OCI-LY1 (cell line): ENCODE measurements at regions not wholly inside any gene's neighbourhood (a gene's known extent, or its start where the extent isn't known, plus 50 kb on each side); places are given as distances from the start of the nearest gene placed in this dataset.

Experiments
- H2AFZ ChIP-seq: fragments of 200-600 bp; sonication (generic), shearing (Covaris generic); 2 replicates; pipeline ENCODE4 v1.6.0; 2014; ENCODE audit warnings: antibody characterized with exemption, mild to moderate bottlenecking, low read length
- H3F3A ChIP-seq: fragments of 200-600 bp; sonication (generic), shearing (Covaris generic); 2 replicates; pipeline ENCODE4 v1.6.0; 2014; ENCODE audit warnings: mild to moderate bottlenecking, antibody characterized with exemption, low read length, moderate library complexity; ENCODE audit not compliant: insufficient read depth
- H3K27ac ChIP-seq: fragments of 200-600 bp; sonication (generic); 2 replicates; pipeline ENCODE4 v1.5.1; 2014; ENCODE audit warnings: low read length, mixed run types, mild to moderate bottlenecking, low read depth; ENCODE audit not compliant: poor library complexity, severe bottlenecking
- H3K27me3 ChIP-seq: fragments of 200-600 bp; sonication (generic); 2 replicates; pipeline ENCODE4 v1.6.0; 2014; ENCODE audit warnings: antibody characterized with exemption, mild to moderate bottlenecking, low read length, moderate library complexity; ENCODE audit not compliant: insufficient read depth
- H3K36me3 ChIP-seq: fragments of 200-600 bp; sonication (generic); 2 replicates; pipeline ENCODE4 v1.6.1; 2014; ENCODE audit warnings: mild to moderate bottlenecking, antibody characterized with exemption, low read length, moderate library complexity, mixed read lengths; ENCODE audit not compliant: insufficient read depth
- H3K4me1 ChIP-seq: fragments of 200-600 bp; sonication (generic); 2 replicates; pipeline ENCODE4 v1.5.1; 2014; ENCODE audit warnings: mild to moderate bottlenecking, low read length, moderate library complexity; ENCODE audit not compliant: insufficient read depth, severe bottlenecking
- H3K4me2 ChIP-seq: fragments of 200-600 bp; sonication (generic), shearing (Covaris generic); 2 replicates; pipeline ENCODE4 v1.6.1; 2014; ENCODE audit warnings: low read length
- H3K4me3 ChIP-seq: fragments of 200-600 bp; sonication (generic); 2 replicates; pipeline ENCODE4 v1.5.1; 2014; ENCODE audit warnings: low read length, low read depth, mild to moderate bottlenecking, mixed read lengths; ENCODE audit not compliant: poor library complexity, severe bottlenecking
- H3K79me2 ChIP-seq: fragments of 200-600 bp; shearing (Covaris generic); 2 replicates; pipeline ENCODE4 v1.6.1; 2016; ENCODE audit warnings: mixed run types, low read length, mixed read lengths; ENCODE audit not compliant: insufficient read depth
- H3K9ac ChIP-seq: fragments of 200-600 bp; sonication (generic), shearing (Covaris generic); 2 replicates; pipeline ENCODE4 v1.6.1; 2014; ENCODE audit warnings: mild to moderate bottlenecking, low read length, mixed read lengths
- H3K9me2 ChIP-seq: fragments of 200-600 bp; sonication (generic), shearing (Covaris generic); 2 replicates; pipeline ENCODE4 v1.6.1; 2014; ENCODE audit warnings: low read depth, mild to moderate bottlenecking, low read length, mixed read lengths
- H3K9me3 ChIP-seq: fragments of 200-600 bp; shearing (Covaris generic); 2 replicates; pipeline ENCODE4 v1.6.1; 2014; ENCODE audit warnings: low read length, mixed read lengths
- H4K20me1 ChIP-seq: fragments of 200-600 bp; sonication (generic), shearing (Covaris generic); 2 replicates; pipeline ENCODE4 v1.6.0; 2016; ENCODE audit warnings: mild to moderate bottlenecking, low read length; ENCODE audit not compliant: insufficient read depth
- EZH2 ChIP-seq: fragments of 200-600 bp; sonication (generic), shearing (Covaris generic); IDR thresholded peaks from 2 replicates; pipeline ENCODE4 v1.8.0; 2017; ENCODE audit warnings: borderline replicate concordance, mixed run types, mild to moderate bottlenecking, antibody characterized with exemption, low read length, moderate library complexity, mixed read lengths
- TF ChIP-seq, protein P1 (sequence below): fragments of 200-600 bp; sonication (generic), shearing (Covaris generic); IDR thresholded peaks from 2 replicates; pipeline ENCODE4 v1.5.1; 2017; ENCODE audit warnings: mild to moderate bottlenecking, antibody characterized with exemption, low read length, moderate library complexity, mixed read lengths

DNA sequence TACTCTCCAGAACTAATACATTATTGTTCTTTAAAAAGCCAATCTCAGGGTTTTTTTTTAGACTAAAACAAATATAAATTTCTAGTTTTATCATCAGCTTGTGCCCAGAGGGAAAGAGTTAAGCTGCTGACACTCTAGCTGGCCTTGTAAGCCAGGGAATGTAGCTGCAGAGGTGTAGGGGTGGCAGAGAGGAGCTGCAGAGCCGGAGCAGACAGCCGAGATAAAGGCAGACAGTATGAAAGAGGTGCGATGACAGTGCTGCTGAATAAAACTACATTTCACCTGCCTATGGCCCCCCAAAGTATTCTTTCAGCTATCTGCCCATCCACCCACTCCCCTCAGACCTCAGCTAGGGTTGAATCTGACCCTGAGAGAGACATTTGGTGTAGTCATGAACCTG lies 653.7 kb upstream of the ZWINT start:
- Histone ChIP-seq H3K9ac (no peak overlapping the region), H3K4me2 (no peak overlapping the region), H3K9me3 (no peaks in the 10 kb centered on the region), H3K27ac (no peak overlapping the region), H3K4me3 (no peak overlapping the region), H3K79me2 (no peaks in the 10 kb centered on the region), H3K27me3 (no peaks in the 10 kb centered on the region), H3K36me3 (no peaks in the 10 kb centered on the region), H4K20me1 (no peaks in the 10 kb centered on the region), H2AFZ (no peak overlapping the region), H3K9me2 (no peaks in the 10 kb centered on the region), H3F3A (no peaks in the 10 kb centered on the region), H3K4me1 (no peaks in the 10 kb centered on the region)
- no peak for TF ChIP-seq EZH2
- TF ChIP-seq, protein P1, sequence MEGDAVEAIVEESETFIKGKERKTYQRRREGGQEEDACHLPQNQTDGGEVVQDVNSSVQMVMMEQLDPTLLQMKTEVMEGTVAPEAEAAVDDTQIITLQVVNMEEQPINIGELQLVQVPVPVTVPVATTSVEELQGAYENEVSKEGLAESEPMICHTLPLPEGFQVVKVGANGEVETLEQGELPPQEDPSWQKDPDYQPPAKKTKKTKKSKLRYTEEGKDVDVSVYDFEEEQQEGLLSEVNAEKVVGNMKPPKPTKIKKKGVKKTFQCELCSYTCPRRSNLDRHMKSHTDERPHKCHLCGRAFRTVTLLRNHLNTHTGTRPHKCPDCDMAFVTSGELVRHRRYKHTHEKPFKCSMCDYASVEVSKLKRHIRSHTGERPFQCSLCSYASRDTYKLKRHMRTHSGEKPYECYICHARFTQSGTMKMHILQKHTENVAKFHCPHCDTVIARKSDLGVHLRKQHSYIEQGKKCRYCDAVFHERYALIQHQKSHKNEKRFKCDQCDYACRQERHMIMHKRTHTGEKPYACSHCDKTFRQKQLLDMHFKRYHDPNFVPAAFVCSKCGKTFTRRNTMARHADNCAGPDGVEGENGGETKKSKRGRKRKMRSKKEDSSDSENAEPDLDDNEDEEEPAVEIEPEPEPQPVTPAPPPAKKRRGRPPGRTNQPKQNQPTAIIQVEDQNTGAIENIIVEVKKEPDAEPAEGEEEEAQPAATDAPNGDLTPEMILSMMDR, result no peak

DNA sequence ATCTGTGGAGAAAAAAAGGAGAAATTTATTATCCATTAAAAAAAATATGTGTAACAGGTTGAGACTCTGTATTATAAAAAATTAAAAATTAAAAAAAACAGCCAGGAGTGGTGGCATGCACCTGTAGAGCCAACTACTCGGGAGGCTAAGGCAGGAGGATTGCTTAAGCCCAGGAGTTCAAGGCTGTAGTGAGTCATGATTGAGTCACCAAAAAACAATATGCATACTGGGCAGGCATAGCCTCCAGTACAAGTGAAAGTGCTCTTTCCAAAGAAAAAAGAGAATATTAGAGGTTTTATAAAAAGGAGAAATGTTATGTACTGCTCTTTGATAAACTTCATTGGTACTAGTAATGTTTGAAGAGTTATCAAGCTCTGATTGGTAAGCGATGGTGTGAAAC lies 647.1 kb upstream of the ZWINT start:
- H4K20me1 ChIP-seq, result no peaks in the 10 kb centered on the region
- H3K9ac ChIP-seq, result no peak overlapping the region
- H2AFZ ChIP-seq, result no peak overlapping the region
- no peaks in the 10 kb centered on the region for H3K36me3 ChIP-seq
- H3K27me3 ChIP-seq, result no peaks in the 10 kb centered on the region
- no peaks in the 10 kb centered on the region for H3K9me2 ChIP-seq
- no peak overlapping the region for H3K27ac ChIP-seq
- TF ChIP-seq, protein P1, result no peak
- TF ChIP-seq EZH2, result no peak
- no peaks in the 10 kb centered on the region for H3F3A ChIP-seq
- H3K79me2 ChIP-seq, result no peaks in the 10 kb centered on the region
- no peak overlapping the region for H3K4me3 ChIP-seq
- no peaks in the 10 kb centered on the region for H3K9me3 ChIP-seq
- H3K4me2 ChIP-seq, result no peak overlapping the region
- H3K4me1 ChIP-seq, result no peaks in the 10 kb centered on the region

DNA sequence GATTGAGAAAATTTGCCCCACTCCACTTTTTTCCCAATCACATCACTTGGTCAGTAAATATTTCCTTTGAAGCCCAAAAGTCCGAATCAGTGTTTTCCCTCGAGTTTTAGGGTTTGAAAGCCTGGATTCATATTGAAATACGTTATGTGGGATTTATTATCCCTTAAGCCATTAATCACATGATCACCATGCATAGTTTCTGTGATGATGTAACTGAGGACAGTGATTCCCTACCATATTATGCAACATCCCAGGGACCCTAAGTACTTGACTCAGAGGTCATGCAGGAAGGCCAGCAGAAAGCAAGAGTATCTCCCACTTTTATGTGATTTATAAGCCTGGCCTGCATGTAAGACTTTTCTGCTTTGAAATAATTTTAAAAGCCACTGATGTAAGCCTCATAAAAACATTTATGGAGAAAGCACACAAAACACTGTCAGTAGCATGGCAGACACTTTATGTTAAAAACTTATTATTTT lies 630.6 kb upstream of the ZWINT start:
- TF ChIP-seq EZH2, result no peak
- TF ChIP-seq, protein P1, result no peak
- Histone ChIP-seq H3F3A (no peaks in the 10 kb centered on the region), H3K27me3 (no peaks in the 10 kb centered on the region), H3K4me3 (no peak overlapping the region), H3K79me2 (no peaks in the 10 kb centered on the region), H3K36me3 (no peaks in the 10 kb centered on the region), H3K4me1 (no peaks in the 10 kb centered on the region), H3K4me2 (no peak overlapping the region), H3K9ac (no peak overlapping the region), H3K9me2 (no peaks in the 10 kb centered on the region), H4K20me1 (no peaks in the 10 kb centered on the region), H2AFZ (no peak overlapping the region), H3K27ac (no peak overlapping the region), H3K9me3 (no peaks in the 10 kb centered on the region)
